NCI-H524 (cell line): ENCODE measurements at regions not wholly inside any gene's neighbourhood (a gene's known extent, or its start where the extent isn't known, plus 50 kb on each side); places are given as distances from the start of the nearest gene placed in this dataset.
A peak's percentile ranks its signal among the peaks of the same experiment; 100 is the strongest.

ENCODE experiments used
- DNase-seq, 2 experiments: peaks; one replicate each; lab custom pipeline; 2025; lab: John Stamatoyannopoulos, UW

- peak; percentile 88 for DNase-seq
Observed at GRCh38 chr22:48954781-48955311, 872.8 kb downstream of the BRD1 start.

GRCh38 chr22:48953830-48954229 lies 873.8 kb downstream of the BRD1 start:
- peak in 1 of 2 experiments; percentile 11 for DNase-seq

- no peak for DNase-seq
Observed at GRCh38 chr22:48953103-48953720, 874.5 kb downstream of the BRD1 start.

- DNase-seq = no peak
Observed at GRCh38 chr22:48952256-48953102, 875.2 kb downstream of the BRD1 start.

GRCh38 chr22:48951836-48952235 lies 875.8 kb downstream of the BRD1 start:
- DNase-seq = no peak

GRCh38 chr22:48950151-48950915 lies 877.3 kb downstream of the BRD1 start:
- no peak for DNase-seq

GRCh38 chr22:48949375-48950149 lies 878.1 kb downstream of the BRD1 start:
- no peak for DNase-seq

- no peak for DNase-seq
Observed at GRCh38 chr22:48948575-48949170, 879.0 kb downstream of the BRD1 start.

- no peak for DNase-seq
Observed at GRCh38 chr22:48947636-48948035, 880.0 kb downstream of the BRD1 start.

GRCh38 chr22:48945621-48946458 lies 881.8 kb downstream of the BRD1 start:
- DNase-seq = no peak

- DNase-seq = peak in 1 of 2 experiments; percentile 43
Observed at GRCh38 chr22:48944751-48945620, 882.7 kb downstream of the BRD1 start.

GRCh38 chr22:48944433-48944750 lies 883.3 kb downstream of the BRD1 start:
- peak in 1 of 2 experiments; percentile 41 for DNase-seq

- peak in 1 of 2 experiments; percentile 63 for DNase-seq
Observed at GRCh38 chr22:48943567-48944432, 883.9 kb downstream of the BRD1 start.

GRCh38 chr22:48942698-48943566 lies 884.7 kb downstream of the BRD1 start:
- DNase-seq = no peak

GRCh38 chr22:48941903-48942575 lies 885.6 kb downstream of the BRD1 start:
- DNase-seq = peak in 1 of 2 experiments; percentile 65

GRCh38 chr22:48941033-48941902 lies 886.4 kb downstream of the BRD1 start:
- DNase-seq = peak in 1 of 2 experiments; percentile 20
